H54 (cell line): ENCODE measurements at regions not wholly inside any gene's neighbourhood (a gene's known extent, or its start where the extent isn't known, plus 50 kb on each side); places are given as distances from the start of the nearest gene placed in this dataset.

ENCODE experiments used
- DNase-seq: peaks from one replicate; pipeline ENCODE4 v3.0.0; 2011; ENCODE audit warnings: low spot score, mixed read lengths; ENCODE audit not compliant: insufficient read length
- FAIRE-seq: peaks from 3 replicates; lab custom pipeline; 2011; peaks lifted over from hg19 to GRCh38; lab: Jason Lieb, UNC
- POLR2A ChIP-seq: IDR thresholded peaks from 2 replicates; pipeline ENCODE4 v1.6.1; 2011; ENCODE audit warnings: low read depth, mild to moderate bottlenecking, low read length

DNA sequence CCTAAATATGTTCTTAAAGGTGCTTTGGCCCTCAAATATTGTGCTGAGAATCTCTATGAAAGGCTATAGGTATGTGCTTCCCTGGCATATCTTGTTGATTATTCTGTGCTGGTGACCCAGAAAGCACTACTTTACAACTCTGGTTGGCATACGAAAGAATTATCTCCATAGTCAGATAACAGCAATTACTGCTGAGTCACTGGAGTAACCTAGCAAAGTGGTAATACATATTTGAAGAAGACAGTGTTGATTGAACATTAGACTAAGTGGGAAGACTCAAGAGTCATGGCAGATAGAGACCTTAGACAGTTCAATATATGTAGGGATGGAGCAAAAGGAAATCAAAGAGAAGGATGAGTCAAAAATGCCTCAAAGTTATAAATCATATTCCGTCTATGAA, 1978.5 kb upstream of the LRRTM1 start:
- no peak for TF ChIP-seq POLR2A
- FAIRE-seq = no peak
- DNase-seq = no peak

DNA sequence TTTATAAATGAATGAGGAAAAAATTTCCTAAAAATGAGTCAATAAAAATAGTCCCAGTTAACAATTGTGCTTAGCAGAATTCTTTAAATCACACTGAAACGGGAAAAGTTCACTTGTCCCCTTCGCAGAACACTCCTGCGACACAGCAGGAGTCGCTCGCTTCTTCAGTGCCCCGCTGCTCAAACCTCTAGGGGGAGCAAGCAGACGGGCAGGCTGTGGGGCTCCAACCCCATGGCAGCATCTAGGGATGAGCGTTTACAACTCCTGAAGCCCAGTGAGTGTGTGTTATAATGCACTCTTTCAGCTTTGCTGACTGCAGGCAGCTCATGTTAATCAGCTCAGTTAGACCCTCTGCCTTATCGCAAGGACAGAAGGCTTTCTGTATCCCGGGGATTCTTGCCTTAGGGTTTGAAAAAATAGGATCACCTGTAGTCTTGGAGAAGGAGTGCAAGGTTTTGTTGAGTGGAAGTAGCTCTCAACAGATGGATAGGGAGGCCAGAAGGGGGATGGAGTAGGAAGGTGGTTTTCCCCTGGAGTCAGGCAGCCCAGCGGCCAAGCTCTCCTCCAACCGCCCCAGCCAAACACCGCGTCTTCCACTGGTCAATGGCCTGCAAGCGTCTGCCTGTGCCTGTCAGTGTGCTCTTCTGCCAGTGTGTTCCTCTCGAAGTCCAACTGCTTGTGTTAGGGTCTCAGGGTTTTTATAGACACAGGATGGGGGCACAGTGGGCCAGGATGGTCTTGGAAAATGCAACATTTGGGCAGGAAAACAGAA, 1977.7 kb upstream of the LRRTM1 start:
- no peak for TF ChIP-seq POLR2A
- DNase-seq (no peak), FAIRE-seq (no peak)

DNA sequence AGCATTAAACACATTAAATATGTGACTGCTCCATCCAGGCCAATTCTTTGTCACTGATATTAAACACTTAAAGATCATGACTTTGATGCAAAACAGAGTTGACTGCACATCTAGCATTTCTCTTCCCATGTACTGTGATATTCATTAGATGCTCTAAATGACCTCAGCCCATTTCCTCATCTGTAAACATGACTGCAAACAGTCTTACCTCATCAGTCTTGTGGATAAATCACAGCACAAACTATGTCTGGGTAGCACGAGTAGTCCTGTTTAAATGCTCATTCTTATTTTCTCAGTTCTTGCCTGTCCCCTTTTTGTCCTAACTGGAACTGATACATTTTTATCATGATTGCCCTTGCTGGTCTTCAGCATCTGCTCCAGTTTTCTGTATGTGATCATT, 1974.8 kb upstream of the LRRTM1 start:
- DNase-seq (no peak), FAIRE-seq (no peak)
- no peak for TF ChIP-seq POLR2A

DNA sequence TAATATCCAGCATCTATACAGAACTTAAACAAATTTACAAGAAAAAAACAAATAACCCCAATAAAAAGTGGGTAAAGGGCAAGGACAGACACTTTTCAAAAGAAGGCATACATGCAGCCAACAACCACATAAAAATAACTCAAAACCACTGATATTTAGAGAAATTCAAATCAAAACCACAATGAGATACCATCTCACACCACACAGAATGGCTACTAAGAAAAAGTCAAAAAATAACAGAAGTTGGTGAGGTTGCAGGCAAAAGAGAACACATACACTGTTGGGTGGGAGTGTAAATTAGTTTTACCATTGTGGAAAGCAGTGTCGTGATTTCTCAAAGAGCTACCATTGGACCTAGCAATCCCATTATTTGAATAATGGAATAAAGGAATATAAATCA, 1973.9 kb upstream of the LRRTM1 start:
- no peak for DNase-seq
- FAIRE-seq = no peak
- TF ChIP-seq POLR2A = no peak

DNA sequence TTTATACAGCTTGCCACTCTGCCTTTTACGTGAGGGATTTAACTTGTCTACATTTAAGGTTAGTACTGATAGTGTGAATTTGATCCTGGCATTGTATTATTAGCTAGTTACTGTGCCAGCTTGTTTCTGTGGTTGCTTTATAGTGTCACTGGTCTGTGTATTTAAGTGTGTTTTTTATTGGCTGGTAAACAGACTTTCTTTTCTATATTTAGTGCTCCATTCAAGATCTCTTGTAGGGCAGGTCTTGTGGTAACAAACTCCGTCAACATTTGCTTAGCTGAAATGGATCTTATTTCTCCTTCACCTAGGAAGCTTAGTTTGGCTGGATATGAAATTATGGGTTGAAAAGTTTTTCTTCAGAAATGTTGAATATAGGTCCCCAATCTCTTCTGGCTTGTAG, 1971.0 kb upstream of the LRRTM1 start:
- FAIRE-seq = no peak
- no peak for DNase-seq
- TF ChIP-seq POLR2A = no peak

DNA sequence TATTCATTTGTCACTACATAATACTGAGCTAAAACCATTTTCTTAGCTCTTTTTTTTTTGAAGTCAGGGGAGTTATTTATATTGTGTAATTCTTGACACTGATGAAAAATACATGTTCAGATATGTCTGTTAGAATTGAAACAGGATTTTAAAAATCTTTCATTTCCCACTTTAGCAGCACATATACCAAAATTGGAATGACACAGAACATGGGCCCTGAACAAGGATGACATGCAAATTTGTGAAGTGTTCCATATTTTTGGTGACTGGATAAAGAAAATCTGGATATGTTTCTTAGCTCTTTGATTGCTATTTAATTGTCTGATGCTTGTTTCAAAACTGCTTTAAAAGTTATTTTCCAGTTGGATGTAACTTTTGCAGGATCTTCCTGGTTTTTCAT, 1963.9 kb upstream of the LRRTM1 start:
- no peak for TF ChIP-seq POLR2A
- DNase-seq = no peak
- no peak for FAIRE-seq

DNA sequence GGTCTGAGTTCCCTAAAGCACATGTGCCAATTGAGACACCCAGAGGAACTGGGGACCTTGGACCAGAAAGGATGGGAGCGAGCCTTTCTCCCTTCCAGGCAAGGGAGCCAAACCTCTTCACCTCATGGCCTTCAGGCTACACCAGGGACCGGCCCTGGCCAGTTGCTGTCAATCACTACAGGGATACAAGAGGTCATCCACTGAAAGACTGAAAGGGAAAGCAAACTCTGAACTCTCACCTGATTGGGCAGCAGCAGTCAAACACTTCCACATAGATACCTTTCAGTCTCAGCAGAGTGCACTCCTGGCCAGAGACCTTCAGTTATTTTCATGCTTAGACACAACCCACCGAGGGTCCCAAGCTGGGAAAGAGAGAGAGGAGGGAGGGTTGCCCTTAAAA, 1956.0 kb upstream of the LRRTM1 start:
- no peak for FAIRE-seq

DNA sequence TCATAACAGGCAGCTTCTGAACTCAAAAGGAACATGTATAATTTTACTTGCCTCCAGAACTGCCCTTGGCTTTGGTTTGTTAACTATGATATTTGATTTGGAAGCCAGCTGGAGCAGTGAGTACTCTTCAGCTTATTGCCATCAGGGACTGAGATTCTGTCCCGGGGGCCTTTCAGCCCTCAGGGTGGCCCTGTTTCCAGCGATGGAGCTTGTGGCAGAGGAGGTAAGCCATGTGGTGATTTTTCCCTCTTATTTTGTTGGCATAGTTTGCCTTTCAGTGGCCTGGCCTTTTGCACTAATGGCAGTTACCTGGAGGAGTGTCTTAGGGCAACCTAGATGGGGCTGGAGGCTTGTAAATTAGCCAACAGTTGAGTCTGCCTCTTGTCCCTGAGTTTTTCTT, 1955.0 kb upstream of the LRRTM1 start:
- TF ChIP-seq POLR2A = no peak
- FAIRE-seq (no peak), DNase-seq (no peak)

More for the DNA sequence above, 1956.0 kb upstream of the LRRTM1 start:
- DNase-seq = no peak
- no peak for TF ChIP-seq POLR2A

DNA sequence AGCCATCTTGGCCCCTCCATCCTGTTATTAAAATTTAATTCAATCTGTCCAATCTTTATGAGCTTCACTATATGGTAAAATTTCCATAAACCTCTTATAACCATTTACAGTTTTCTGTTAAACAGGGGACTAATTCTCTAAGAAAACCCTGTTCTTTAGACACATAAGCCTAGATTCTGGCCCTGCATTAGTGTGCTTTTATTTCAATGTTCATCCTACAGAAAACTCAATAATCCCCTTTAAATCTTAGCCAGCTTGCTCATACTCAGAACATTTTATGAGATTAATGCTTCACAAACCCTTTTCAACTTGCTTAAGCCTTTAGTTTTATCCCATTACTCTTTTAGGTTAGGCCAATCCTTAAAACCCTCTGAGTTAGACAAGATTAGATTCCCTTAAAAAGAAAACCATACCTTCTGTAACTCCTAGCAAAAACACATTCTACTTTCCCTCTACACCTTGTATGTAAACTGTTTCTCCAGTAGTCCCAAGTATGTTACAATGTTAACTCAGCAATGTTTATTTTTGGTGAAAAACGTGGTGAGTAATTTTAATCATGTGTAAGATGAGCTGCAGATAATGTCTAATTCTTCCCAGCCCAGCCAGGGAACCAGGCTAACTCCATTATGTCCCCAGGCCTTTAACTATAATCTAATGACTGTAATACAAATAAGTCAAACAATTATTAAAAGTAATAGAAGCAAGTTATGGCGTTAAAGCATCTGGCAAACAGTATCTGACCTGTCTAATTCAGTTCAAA, 1953.4 kb upstream of the LRRTM1 start:
- no peak for FAIRE-seq
- DNase-seq = no peak
- no peak for TF ChIP-seq POLR2A

DNA sequence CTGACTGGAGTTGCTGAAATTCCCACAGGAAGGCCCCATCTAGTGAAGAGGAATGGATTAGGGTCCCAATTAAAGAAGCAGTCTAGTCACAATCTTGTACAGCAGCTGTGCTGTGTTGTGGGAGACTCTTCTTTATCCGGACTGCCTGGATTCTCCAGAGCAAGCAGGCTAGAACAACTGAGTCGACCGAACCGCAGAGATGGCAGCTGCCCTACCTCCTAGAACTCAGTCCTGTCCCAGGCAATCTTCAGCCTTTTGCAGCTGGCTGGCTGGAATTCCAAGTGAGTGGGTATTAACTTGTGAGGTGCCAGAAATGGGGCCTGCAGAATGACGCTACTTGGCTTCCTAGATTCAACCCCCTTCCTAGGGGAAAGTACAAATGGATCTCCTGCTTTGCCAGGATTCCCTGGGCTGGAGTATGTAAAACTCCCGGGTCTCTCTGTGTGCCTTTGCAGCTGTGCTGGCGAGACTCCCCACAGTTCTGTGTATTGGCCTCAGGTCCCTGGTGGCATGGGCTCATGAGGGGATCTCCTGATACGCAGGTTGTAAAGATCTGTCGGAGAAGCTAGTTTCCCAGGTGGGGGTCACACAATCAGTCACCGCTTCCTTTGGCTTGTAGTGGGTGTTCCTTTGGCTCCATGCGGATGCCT, 1952.6 kb upstream of the LRRTM1 start:
- TF ChIP-seq POLR2A = no peak
- FAIRE-seq = no peak
- no peak for DNase-seq

DNA sequence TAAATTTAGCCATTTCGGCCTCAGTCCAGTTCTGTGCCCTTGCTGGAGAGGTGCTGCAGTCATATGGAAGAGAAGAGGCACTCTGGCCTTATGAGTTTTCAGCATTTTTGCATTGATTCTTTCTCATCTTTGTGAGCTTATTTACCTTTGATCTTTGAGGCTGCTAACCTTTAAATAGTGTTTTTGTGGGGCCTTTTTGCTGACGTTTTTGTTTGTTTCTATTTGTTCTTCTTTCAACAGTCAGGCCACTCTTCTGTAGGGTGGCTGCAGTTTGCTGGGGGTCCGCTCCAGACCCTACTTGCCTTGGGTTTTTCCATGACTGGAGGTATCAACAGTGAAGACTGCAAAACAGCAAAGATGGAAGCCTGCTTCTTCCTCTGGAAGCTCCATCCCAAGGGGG, 1951.7 kb upstream of the LRRTM1 start:
- DNase-seq = no peak
- TF ChIP-seq POLR2A = no peak
- no peak for FAIRE-seq

DNA sequence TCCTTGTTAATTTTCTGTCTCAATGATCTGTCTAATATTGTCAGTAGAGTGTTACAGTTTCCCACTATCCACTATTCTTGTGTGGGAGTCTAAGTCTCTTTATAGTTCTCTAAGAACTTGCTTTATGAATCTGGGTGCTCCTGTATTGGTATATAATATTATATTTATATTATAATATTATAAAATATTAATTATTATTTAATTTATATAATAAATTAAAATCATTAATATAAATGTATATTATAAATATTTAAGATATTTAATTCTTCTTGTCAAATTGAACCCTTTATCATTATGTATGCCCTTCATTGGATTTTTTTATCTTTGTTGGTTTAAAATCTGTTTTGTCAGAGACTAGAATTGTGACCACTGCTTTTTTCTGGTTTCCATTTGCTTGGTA, 1950.2 kb upstream of the LRRTM1 start:
- DNase-seq (no peak), FAIRE-seq (no peak)
- TF ChIP-seq POLR2A = no peak

DNA sequence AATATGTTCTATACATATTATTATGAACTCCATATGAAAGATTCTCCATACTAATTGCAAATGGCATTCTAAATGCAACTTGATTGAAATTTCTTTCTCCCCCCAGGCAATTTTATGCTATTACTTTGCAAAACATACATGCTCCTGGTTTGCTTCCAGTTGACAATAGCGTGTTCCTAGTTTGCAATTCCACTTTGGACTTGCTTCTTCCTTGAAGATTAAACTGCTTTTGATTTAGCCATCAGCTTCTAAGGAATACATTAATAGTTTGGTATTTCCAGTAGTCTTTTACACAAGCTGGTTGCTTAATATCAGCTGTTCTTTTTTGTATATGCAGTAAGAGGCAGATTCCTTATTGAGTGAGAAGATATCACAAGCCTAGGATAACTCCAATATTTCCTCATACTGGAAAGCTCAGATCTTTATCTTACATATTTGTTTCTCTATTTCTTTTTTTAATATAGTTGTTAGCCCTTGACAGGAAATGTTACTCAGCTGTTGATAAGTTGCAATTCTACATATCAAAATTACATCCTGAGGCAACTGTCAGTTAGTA, 1941.7 kb upstream of the LRRTM1 start:
- TF ChIP-seq POLR2A = no peak
- FAIRE-seq (no peak), DNase-seq (no peak)

DNA sequence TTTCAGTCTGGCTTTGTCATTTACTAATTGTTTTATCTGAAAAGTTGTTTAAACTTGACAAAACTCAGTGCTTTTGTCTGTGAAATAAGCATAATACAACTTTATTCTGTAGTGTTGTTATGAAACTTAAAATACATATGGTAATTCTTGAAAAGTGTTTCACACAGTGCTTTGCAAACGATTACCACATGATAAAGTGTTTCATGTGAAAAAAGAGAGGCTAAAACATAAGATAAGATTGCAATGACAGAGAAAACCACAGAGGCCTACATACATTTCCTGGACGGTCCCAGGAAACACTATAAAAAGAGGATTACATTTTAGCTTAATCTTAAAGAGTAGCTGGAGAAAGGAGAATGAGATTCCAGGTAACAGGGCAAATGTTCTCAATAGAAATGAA, 1934.6 kb upstream of the LRRTM1 start:
- no peak for FAIRE-seq

More for the DNA sequence above, 1934.6 kb upstream of the LRRTM1 start:
- no peak for DNase-seq
- no peak for TF ChIP-seq POLR2A
